ENCODE measurements at regions not wholly inside any gene's neighbourhood (a gene's known extent, or its start where the extent isn't known, plus 50 kb on each side); places are given as distances from the start of the nearest gene placed in this dataset.

GRCh38 chr2:55114597-55114996, 64.3 kb upstream of the RTN4 start:
- Mint-ChIP-seq H3K9me3 (ENCODE audit: unreplicated experiment) (no peaks in the 10 kb centered on the region), H3K27ac (ENCODE audit: low read depth, unreplicated experiment) (no peak overlapping the region), H3K27me3 (ENCODE audit: insufficient read depth, unreplicated experiment) (no peaks in the 10 kb centered on the region), H3K4me3 (ENCODE audit: unreplicated experiment) (no peak overlapping the region), H3K4me1 (ENCODE audit: insufficient read depth, unreplicated experiment) (peaks cover 30% of the 10 kb centered on the region), H3K36me3 (ENCODE audit: insufficient read depth, unreplicated experiment) (no peaks in the 10 kb centered on the region)
- DNase-seq (ENCODE audit: unreplicated experiment) = no peak
- CTCF ChIA-PET = interaction anchor here (0.6 kb wide), 1 partner anchor 83 kb away, joined by 3 read pairs; no protein-coding TSS in a partner anchor
- TF ChIP-seq, protein P1, sequence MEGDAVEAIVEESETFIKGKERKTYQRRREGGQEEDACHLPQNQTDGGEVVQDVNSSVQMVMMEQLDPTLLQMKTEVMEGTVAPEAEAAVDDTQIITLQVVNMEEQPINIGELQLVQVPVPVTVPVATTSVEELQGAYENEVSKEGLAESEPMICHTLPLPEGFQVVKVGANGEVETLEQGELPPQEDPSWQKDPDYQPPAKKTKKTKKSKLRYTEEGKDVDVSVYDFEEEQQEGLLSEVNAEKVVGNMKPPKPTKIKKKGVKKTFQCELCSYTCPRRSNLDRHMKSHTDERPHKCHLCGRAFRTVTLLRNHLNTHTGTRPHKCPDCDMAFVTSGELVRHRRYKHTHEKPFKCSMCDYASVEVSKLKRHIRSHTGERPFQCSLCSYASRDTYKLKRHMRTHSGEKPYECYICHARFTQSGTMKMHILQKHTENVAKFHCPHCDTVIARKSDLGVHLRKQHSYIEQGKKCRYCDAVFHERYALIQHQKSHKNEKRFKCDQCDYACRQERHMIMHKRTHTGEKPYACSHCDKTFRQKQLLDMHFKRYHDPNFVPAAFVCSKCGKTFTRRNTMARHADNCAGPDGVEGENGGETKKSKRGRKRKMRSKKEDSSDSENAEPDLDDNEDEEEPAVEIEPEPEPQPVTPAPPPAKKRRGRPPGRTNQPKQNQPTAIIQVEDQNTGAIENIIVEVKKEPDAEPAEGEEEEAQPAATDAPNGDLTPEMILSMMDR (IDR thresholded peaks at IDR 0.05; ENCODE audit: unreplicated experiment) = no peak
- POLR2A ChIA-PET = interaction anchor here (1.0 to 1.8 kb wide), 2 partner anchors 18 to 63 kb away, joined by 3 to 7 read pairs; no protein-coding TSS in a partner anchor
- BruUV-seq (replicated peaks) = no TSS peak
- intact Hi-C loops (cut with micrococcal nuclease) = no loop called here

GRCh38 chr2:55114082-55114481, 63.8 kb upstream of the RTN4 start:
- DNase-seq (ENCODE audit: unreplicated experiment) = no peak
- no peaks in the 10 kb centered on the region for H3K36me3 Mint-ChIP-seq (ENCODE audit: insufficient read depth, unreplicated experiment)
- TF ChIP-seq, protein P1 (IDR thresholded peaks at IDR 0.05; ENCODE audit: unreplicated experiment) = no peak
- intact Hi-C loops (cut with micrococcal nuclease) = no loop called here
- no TSS peak for BruUV-seq (replicated peaks)
- H3K4me3 Mint-ChIP-seq (ENCODE audit: unreplicated experiment) = no peak overlapping the region
- H3K9me3 Mint-ChIP-seq (ENCODE audit: unreplicated experiment) = no peaks in the 10 kb centered on the region
- H3K27ac Mint-ChIP-seq (ENCODE audit: low read depth, unreplicated experiment) = no peak overlapping the region
- peaks cover 34% of the 10 kb centered on the region for H3K4me1 Mint-ChIP-seq (ENCODE audit: insufficient read depth, unreplicated experiment)
- ChIA-PET CTCF (no interaction called here), POLR2A (interaction anchor here (0.7 kb wide), 1 partner anchor 79 kb away, joined by 3 read pairs; no protein-coding TSS in a partner anchor)
- no peaks in the 10 kb centered on the region for H3K27me3 Mint-ChIP-seq (ENCODE audit: insufficient read depth, unreplicated experiment)

DNA sequence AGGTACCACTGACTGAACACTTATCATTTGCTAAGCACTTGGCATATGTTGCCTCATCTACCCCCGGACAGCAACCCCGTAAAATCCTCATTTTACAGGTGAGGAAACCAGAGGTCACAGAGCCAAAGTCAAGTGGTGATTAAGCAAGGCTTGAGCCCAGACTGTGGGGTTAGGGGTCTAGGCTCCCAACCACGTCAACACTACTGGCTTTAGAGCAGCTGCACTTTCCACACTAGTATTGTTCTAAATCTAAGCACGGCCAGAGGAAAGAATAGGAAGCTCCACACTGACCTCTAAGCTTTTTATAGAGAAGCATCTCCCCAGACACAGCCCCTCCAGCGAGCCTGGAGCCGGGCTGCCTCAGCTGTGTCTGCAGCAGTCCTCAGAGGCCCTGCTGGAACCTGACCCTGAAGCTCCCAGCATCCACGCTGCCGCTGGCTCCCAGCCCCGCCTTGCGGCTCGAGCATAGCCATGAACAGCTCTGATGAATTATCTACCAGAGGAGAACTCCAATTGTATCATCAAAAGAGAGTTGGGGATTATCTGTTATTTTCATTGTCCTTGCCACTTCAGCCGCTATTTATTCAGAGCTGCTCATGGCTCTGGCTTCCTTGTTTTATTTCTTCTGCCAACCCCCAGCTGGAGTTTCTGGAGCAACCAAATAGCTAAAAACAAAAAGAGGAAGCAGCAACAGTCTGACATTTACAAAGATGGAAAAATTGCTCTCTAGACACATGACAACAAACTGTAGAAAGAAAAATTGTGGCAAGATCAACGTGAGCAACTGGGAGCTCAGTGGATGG, 62.2 kb upstream of the RTN4 start:
- no peak for DNase-seq (ENCODE audit: unreplicated experiment)
- intact Hi-C loops (cut with micrococcal nuclease) = no loop called here
- POLR2A ChIA-PET = interaction anchor here (0.6 to 7.4 kb wide), 7 partner anchors 8 to 62 kb away, joined by 3 to 62 read pairs (median 3); partner anchors contain the start of gene RTN4
- no peak overlapping the region for H3K4me3 Mint-ChIP-seq (ENCODE audit: unreplicated experiment)
- H3K9me3 Mint-ChIP-seq (ENCODE audit: unreplicated experiment) = no peaks in the 10 kb centered on the region
- TF ChIP-seq, protein P1 (IDR thresholded peaks at IDR 0.05; ENCODE audit: unreplicated experiment) = no peak
- no peaks in the 10 kb centered on the region for H3K27me3 Mint-ChIP-seq (ENCODE audit: insufficient read depth, unreplicated experiment)
- BruUV-seq (replicated peaks) = no TSS peak
- H3K4me1 Mint-ChIP-seq (ENCODE audit: insufficient read depth, unreplicated experiment) = peaks cover 40% of the 10 kb centered on the region
- peak overlapping the region; percentile 98 for H3K27ac Mint-ChIP-seq (ENCODE audit: low read depth, unreplicated experiment)
- H3K36me3 Mint-ChIP-seq (ENCODE audit: insufficient read depth, unreplicated experiment) = no peaks in the 10 kb centered on the region
- CTCF ChIA-PET = interaction anchor here (0.6 to 2.3 kb wide), 6 partner anchors 8 to 397 kb away, joined by 3 to 9 read pairs (median 4); no protein-coding TSS in a partner anchor

GRCh38 chr2:55111570-55112228, 61.4 kb upstream of the RTN4 start:
- ChIA-PET POLR2A (interaction anchor here (0.7 to 7.4 kb wide), 6 partner anchors 9 to 61 kb away, joined by 3 to 62 read pairs (median 3); partner anchors contain the start of gene RTN4), CTCF (interaction anchor here (0.8 to 2.3 kb wide), 4 partner anchors 9 to 63 kb away, joined by 3 to 9 read pairs (median 6); no protein-coding TSS in a partner anchor)
- Mint-ChIP-seq H3K27me3 (ENCODE audit: insufficient read depth, unreplicated experiment) (no peaks in the 10 kb centered on the region), H3K9me3 (ENCODE audit: unreplicated experiment) (no peaks in the 10 kb centered on the region), H3K27ac (ENCODE audit: low read depth, unreplicated experiment) (peak overlapping the region; percentile 98), H3K4me1 (ENCODE audit: insufficient read depth, unreplicated experiment) (peaks cover 39% of the 10 kb centered on the region), H3K4me3 (ENCODE audit: unreplicated experiment) (peak overlapping the region; percentile 2), H3K36me3 (ENCODE audit: insufficient read depth, unreplicated experiment) (no peaks in the 10 kb centered on the region)
- DNase-seq (ENCODE audit: unreplicated experiment) = peak; percentile 90
- TF ChIP-seq, protein P1 (IDR thresholded peaks at IDR 0.05; ENCODE audit: unreplicated experiment) = no peak
- BruUV-seq (replicated peaks) = TSS peak; percentile 88
- intact Hi-C loops (cut with micrococcal nuclease) = no loop called here

All from MCF 10A (cell line).